Hepatocyte (in vitro differentiated cells): ENCODE measurements at regions not wholly inside any gene's neighbourhood (a gene's known extent, or its start where the extent isn't known, plus 50 kb on each side); places are given as distances from the start of the nearest gene placed in this dataset.

Experiments used
- DNase-seq: peaks from one replicate; pipeline ENCODE4 v3.0.0-alpha.2; 2016; ENCODE audit warnings: low spot score
- H2AFZ ChIP-seq: fragments of 200-600 bp; sonication (generic); 2 replicates; pipeline ENCODE4 v1.6.0; 2016; ENCODE audit warnings: antibody characterized with exemption, mild to moderate bottlenecking
- H3K27ac ChIP-seq: fragments of 200-600 bp; sonication (generic); 2 replicates; pipeline ENCODE4 v1.5.1; 2016; ENCODE audit warnings: mild to moderate bottlenecking
- H3K27me3 ChIP-seq: fragments of 200-600 bp; sonication (generic); 2 replicates; pipeline ENCODE4 v1.6.1; 2016
- H3K36me3 ChIP-seq: fragments of 200-600 bp; sonication (generic); replicated peaks from 2 replicates; pipeline ENCODE4 v1.5.1; 2016; ENCODE audit warnings: low read depth; ENCODE audit not compliant: insufficient read depth
- H3K4me1 ChIP-seq: fragments of 200-600 bp; sonication (generic); 2 replicates; pipeline ENCODE4 v1.5.1; 2016; ENCODE audit warnings: mild to moderate bottlenecking, moderate library complexity; ENCODE audit not compliant: insufficient read depth
- H3K4me2 ChIP-seq: fragments of 200-600 bp; sonication (generic); 2 replicates; pipeline ENCODE4 v1.6.0; 2016
- H3K4me3 ChIP-seq: fragments of 200-600 bp; sonication (generic); 2 replicates; pipeline ENCODE4 v1.5.1; 2016; ENCODE audit warnings: mild to moderate bottlenecking
- H3K79me2 ChIP-seq: fragments of 200-600 bp; sonication (generic); 2 replicates; pipeline ENCODE4 v1.6.0; 2017; ENCODE audit warnings: mild to moderate bottlenecking
- H3K9me2 ChIP-seq: fragments of 200-600 bp; sonication (generic); replicated peaks from 2 replicates; pipeline ENCODE4 v1.6.0; 2017; ENCODE audit warnings: mild to moderate bottlenecking; ENCODE audit not compliant: insufficient read depth
- H3K9me3 ChIP-seq: fragments of 200-600 bp; sonication (generic); 2 replicates; pipeline ENCODE4 v1.5.1; 2016; ENCODE audit warnings: low read depth, mild to moderate bottlenecking
- H4K20me1 ChIP-seq: fragments of 200-600 bp; sonication (generic); 2 replicates; pipeline ENCODE4 v1.6.0; 2016; ENCODE audit warnings: mild to moderate bottlenecking; ENCODE audit not compliant: insufficient read depth, poor library complexity, severe bottlenecking
- EZH2 ChIP-seq: fragments of 200-600 bp; sonication (generic); IDR thresholded peaks from 2 replicates; pipeline ENCODE4 v1.6.1; 2016; ENCODE audit warnings: antibody characterized with exemption, mild to moderate bottlenecking, borderline replicate concordance
- EZH2phosphoT487 ChIP-seq: fragments of 200-600 bp; sonication (generic); IDR thresholded peaks from one replicate; pipeline ENCODE4 v1.6.1; 2018; ENCODE audit warnings: antibody characterized with exemption, mild to moderate bottlenecking, low read depth, moderate library complexity; ENCODE audit not compliant: unreplicated experiment, severe bottlenecking
- WGBS: methylation state at CpG from one replicate; pipeline ENCODE4 v1.1.6; 2016; ENCODE audit warnings: low lambda C conversion rate; ENCODE audit errors: missing lambda C conversion rate; 5-methylcytosine and 5-hydroxymethylcytosine counted together
- TF ChIP-seq, protein P1 (sequence below): fragments of 200-600 bp; sonication (generic); IDR thresholded peaks from 2 replicates; pipeline ENCODE4 v1.5.1; 2016; ENCODE audit warnings: antibody characterized with exemption, mild to moderate bottlenecking; ENCODE audit not compliant: poor library complexity

DNA sequence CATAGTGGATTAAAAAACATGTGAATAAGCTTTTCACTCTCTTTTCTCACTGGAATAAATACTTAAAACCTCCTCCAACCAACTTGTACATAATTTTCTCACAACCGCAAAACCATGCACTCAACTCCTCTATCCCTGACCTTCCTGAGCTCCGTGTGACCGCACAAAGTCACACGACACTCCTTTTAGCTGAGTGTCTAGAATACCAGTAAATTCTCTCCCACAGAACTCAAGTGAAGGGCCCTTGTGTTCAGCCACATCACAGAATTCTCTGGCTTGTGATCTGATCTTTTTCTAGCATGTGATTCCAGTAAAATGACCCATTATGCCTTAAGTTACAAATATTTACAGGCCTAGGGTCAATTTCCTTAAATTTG, 91.2 kb upstream of the ARL4C start:
- Histone ChIP-seq H3K4me2 (no peak overlapping the region), H4K20me1 (no peaks in the 10 kb centered on the region), H3K9me3 (no peaks in the 10 kb centered on the region), H3K4me3 (no peak overlapping the region), H3K9me2 (no peaks in the 10 kb centered on the region), H3K27me3 (no peaks in the 10 kb centered on the region), H3K27ac (no peak overlapping the region), H3K79me2 (no peaks in the 10 kb centered on the region), H3K36me3 (no peaks in the 10 kb centered on the region), H2AFZ (no peak overlapping the region), H3K4me1 (no peaks in the 10 kb centered on the region)
- DNase-seq, result no peak
- WGBS, result 90% methylated on average over 4 of the region's 4 CpGs
- TF ChIP-seq EZH2phosphoT487, result no peak
- TF ChIP-seq EZH2, result no peak
- TF ChIP-seq, protein P1, sequence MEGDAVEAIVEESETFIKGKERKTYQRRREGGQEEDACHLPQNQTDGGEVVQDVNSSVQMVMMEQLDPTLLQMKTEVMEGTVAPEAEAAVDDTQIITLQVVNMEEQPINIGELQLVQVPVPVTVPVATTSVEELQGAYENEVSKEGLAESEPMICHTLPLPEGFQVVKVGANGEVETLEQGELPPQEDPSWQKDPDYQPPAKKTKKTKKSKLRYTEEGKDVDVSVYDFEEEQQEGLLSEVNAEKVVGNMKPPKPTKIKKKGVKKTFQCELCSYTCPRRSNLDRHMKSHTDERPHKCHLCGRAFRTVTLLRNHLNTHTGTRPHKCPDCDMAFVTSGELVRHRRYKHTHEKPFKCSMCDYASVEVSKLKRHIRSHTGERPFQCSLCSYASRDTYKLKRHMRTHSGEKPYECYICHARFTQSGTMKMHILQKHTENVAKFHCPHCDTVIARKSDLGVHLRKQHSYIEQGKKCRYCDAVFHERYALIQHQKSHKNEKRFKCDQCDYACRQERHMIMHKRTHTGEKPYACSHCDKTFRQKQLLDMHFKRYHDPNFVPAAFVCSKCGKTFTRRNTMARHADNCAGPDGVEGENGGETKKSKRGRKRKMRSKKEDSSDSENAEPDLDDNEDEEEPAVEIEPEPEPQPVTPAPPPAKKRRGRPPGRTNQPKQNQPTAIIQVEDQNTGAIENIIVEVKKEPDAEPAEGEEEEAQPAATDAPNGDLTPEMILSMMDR, result no peak

DNA sequence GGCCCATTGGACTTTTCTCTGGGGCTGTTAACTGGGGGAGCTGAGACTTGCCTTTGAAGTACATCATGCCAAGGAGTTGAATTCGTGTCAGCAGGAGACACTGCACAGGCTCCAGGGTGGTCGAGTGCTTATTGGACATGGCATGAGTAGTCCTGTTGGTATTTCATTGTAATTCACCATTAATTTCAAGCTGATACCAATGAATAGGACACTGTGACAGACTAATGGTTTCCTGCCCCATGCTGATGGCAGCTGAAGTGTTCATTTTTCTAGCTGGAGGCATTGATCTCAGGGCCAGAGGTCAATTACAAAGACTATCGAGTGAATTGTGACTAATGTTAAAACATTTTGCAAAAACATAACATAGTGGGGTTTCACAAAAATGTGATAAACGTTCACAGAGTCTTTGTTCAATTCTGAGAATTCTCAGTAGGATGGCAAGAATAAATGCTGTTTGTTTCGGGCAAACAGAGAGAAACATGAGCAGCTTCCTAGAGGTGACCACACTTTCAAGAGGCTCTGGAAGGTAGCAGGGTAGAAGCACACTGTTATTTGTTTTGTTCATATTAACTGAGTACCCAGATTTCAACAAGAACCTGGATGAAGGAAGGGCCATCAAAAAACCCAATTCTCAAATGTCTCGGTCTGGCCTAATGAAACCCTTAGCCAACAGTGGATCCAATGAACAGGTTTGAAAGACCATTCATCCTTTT, 90.6 kb upstream of the ARL4C start:
- no peak overlapping the region for H3K27ac ChIP-seq
- DNase-seq, result no peak
- 71% methylated on average over 6 of the region's 6 CpGs for WGBS
- H3K9me3 ChIP-seq, result no peaks in the 10 kb centered on the region
- H3K9me2 ChIP-seq, result no peaks in the 10 kb centered on the region
- H3K79me2 ChIP-seq, result no peaks in the 10 kb centered on the region
- H3K4me2 ChIP-seq, result no peak overlapping the region
- no peaks in the 10 kb centered on the region for H4K20me1 ChIP-seq
- no peak overlapping the region for H2AFZ ChIP-seq
- no peaks in the 10 kb centered on the region for H3K4me1 ChIP-seq
- no peak overlapping the region for H3K4me3 ChIP-seq
- H3K36me3 ChIP-seq, result no peaks in the 10 kb centered on the region
- TF ChIP-seq EZH2 (no peak), EZH2phosphoT487 (no peak)
- H3K27me3 ChIP-seq, result no peaks in the 10 kb centered on the region

- H4K20me1 ChIP-seq, result no peaks in the 10 kb centered on the region
- no peak overlapping the region for H2AFZ ChIP-seq
- no peaks in the 10 kb centered on the region for H3K9me3 ChIP-seq
- no peak overlapping the region for H3K27ac ChIP-seq
- no peak for DNase-seq
- TF ChIP-seq EZH2phosphoT487, result no peak
- TF ChIP-seq EZH2, result no peak
- TF ChIP-seq, protein P1, result no peak
- H3K36me3 ChIP-seq, result no peaks in the 10 kb centered on the region
- H3K4me2 ChIP-seq, result no peak overlapping the region
- no peaks in the 10 kb centered on the region for H3K9me2 ChIP-seq
- peaks cover 8% of the 10 kb centered on the region for H3K4me1 ChIP-seq
- WGBS, result 87% methylated on average over 4 of the region's 4 CpGs
- H3K4me3 ChIP-seq, result no peak overlapping the region
- H3K79me2 ChIP-seq, result no peaks in the 10 kb centered on the region
- no peaks in the 10 kb centered on the region for H3K27me3 ChIP-seq
Measured at GRCh38 chr2:234583331-234583730, 86.5 kb upstream of the ARL4C start.

DNA sequence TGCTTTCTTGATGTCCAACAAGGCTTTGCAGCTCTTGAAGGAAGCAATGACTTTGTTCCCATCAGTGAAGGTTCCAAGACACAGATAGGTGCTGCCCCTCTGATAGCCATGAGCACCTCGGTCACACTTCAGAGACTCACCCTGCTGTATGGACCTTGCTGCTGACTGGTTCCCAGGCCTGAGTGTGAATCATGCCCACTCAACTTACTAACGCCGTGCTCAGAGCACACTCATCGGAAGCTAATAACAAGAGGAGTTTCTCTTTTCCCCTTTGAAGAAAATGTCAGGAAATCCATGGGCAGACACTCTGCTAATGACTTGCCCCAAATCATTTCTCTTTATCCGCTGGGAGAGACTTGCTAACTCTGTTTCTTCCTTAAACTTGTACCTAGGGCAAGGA, 83.8 kb upstream of the ARL4C start:
- Histone ChIP-seq H3K36me3 (no peaks in the 10 kb centered on the region), H3K4me2 (no peak overlapping the region), H3K4me3 (no peak overlapping the region), H3K79me2 (no peaks in the 10 kb centered on the region), H3K4me1 (peaks cover 8% of the 10 kb centered on the region), H3K27ac (no peak overlapping the region), H2AFZ (no peak overlapping the region), H3K9me3 (no peaks in the 10 kb centered on the region), H4K20me1 (no peaks in the 10 kb centered on the region), H3K9me2 (no peaks in the 10 kb centered on the region), H3K27me3 (no peaks in the 10 kb centered on the region)
- DNase-seq, result no peak
- WGBS, result 94% methylated on average over 5 of the region's 5 CpGs
- TF ChIP-seq EZH2, result no peak
- TF ChIP-seq, protein P1, result no peak
- TF ChIP-seq EZH2phosphoT487, result no peak
